Activated T-cell treated with anti-CD3 and anti-CD28 coated beads, Interleukin-2, amount 50 U/mL, for 72 hours (primary cell): ENCODE measurements at regions not wholly inside any gene's neighbourhood (a gene's known extent, or its start where the extent isn't known, plus 50 kb on each side); places are given as distances from the start of the nearest gene placed in this dataset.
"Not testable (repeated sequence)": the region's sequence is repeated elsewhere in the genome, so short reads cannot be mapped to it uniquely, and the experiment has no call there.

Experiments
- ATAC-seq, 2 donors: fragments of 150-1000 bp; cut with Tn5 transposase; replicated peaks in 1 of 2; 2 replicates each; pipeline ENCODE4 v1.10.0; 2021; ENCODE audit warnings: moderate library complexity in 2 of 2, mild to moderate bottlenecking in 1 of 2
- DNase-seq, 2 donors: peaks; one replicate each; pipeline ENCODE4 v3.0.0; 2021 to 2022; ENCODE audit warnings: mixed read lengths in 1 of 2
- H3K27ac Mint-ChIP-seq: one replicate; pipeline ENCODE4 v1.8.0; 2022; ENCODE audit warnings: mild to moderate bottlenecking, moderate library complexity, mixed read lengths
- H3K27me3 Mint-ChIP-seq: one replicate; pipeline ENCODE4 v1.8.0; 2022; ENCODE audit warnings: low read depth, mixed read lengths
- H3K36me3 Mint-ChIP-seq, 2 donors: one replicate each; pipeline ENCODE4 v1.8.0; 2022; ENCODE audit warnings: mixed read lengths in 2 of 2, mild to moderate bottlenecking in 1 of 2; ENCODE audit not compliant: insufficient read depth in 2 of 2
- H3K4me1 Mint-ChIP-seq: one replicate; pipeline ENCODE4 v1.8.0; 2022; ENCODE audit warnings: low read depth, mixed read lengths
- H3K4me3 Mint-ChIP-seq, 2 donors: one replicate each; pipeline ENCODE4 v1.8.0; 2022; ENCODE audit warnings: mild to moderate bottlenecking in 2 of 2, mixed read lengths in 2 of 2, moderate library complexity in 2 of 2
- H3K9me3 Mint-ChIP-seq, 2 donors: one replicate each; pipeline ENCODE4 v1.8.0; 2022; ENCODE audit warnings: mixed read lengths in 2 of 2

DNA sequence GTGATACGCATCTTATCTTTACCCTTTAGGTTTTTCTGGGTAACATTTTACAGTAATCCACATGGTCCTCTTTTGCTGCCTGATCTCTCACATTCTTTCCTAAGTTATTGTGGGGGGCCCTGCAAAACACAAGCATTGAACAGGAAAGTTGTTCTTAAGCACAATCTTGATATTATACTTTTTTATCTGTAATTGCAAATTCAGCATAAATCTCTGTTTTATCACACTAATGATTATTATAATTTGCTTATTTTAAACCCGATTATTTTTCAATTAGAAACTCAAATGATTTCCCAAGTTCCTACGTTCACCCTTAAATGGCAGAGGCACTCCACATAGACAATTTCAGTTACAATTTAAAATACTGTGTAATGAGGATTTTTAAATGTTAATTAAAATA lies 386.0 kb upstream of the GYPC start:
- H3K9me3 Mint-ChIP-seq, result no peaks in the 10 kb centered on the region
- no peak for ATAC-seq
- DNase-seq, result no peak
- H3K27ac Mint-ChIP-seq, result no peak overlapping the region
- H3K36me3 Mint-ChIP-seq, result no peaks in the 10 kb centered on the region
- no peak overlapping the region for H3K4me3 Mint-ChIP-seq
- H3K27me3 Mint-ChIP-seq, result peaks cover 20% of the 10 kb centered on the region
- H3K4me1 Mint-ChIP-seq, result no peaks in the 10 kb centered on the region

DNA sequence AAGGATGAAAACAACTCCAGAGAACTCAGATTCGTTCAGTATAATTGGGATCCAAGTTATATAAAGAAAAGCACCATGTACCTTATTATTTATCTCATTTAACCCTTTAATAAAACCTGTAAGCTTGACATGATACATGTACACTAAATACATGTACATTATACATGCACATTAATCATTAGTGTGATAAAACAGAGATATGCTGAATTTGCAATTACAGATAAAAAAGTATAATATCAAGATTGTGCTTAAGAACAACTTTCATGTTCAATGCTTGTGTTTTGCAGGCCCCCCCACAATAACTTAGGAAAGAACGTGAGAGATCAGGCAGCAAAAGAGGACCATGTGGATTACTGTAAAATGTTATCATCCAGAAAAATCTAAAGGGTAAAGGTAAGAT lies 385.4 kb upstream of the GYPC start:
- H3K9me3 Mint-ChIP-seq, result no peaks in the 10 kb centered on the region
- H3K4me3 Mint-ChIP-seq, result no peak overlapping the region
- DNase-seq, result no peak
- no peak overlapping the region for H3K27ac Mint-ChIP-seq
- peaks cover 24% of the 10 kb centered on the region for H3K27me3 Mint-ChIP-seq
- H3K36me3 Mint-ChIP-seq, result no peaks in the 10 kb centered on the region
- H3K4me1 Mint-ChIP-seq, result no peaks in the 10 kb centered on the region
- ATAC-seq, result no peak

DNA sequence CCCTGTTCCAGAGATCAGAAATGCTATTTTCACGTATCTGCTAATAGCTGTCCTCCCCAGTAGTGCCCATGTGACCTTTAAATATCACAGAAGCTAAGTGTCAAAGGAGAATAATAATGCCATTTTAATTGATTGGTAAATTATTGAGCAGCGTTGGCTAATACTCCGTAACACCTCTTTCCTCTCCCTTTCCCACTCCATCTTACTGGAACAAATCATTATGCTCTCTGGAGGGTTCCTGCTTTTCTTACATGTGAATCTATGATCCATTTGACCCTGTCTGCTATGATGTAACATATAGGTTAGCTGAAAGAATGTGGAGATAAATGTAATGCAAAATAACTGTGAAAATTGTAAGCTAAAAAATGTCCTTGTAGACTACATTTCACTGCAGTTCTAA lies 383.6 kb upstream of the GYPC start:
- no peaks in the 10 kb centered on the region for H3K36me3 Mint-ChIP-seq
- no peak for ATAC-seq

DNA sequence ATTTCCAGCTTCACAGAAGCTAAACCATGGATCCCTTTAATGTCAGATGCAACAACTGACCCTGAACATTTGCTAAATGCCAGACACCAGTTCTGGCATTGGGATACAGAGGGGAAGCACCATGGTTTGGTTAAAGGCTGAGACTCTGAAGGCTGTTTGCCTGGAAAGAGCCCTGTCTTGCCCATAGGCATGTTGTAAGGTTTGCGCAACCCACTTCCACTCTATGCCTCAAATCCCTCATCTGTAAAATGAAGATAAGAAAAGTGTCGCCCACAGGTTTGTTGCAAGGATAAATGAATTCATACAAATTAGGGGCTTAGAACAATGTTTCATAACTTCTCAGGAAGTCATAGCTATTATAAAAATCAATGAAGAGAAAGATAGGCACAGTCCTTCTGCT lies 380.9 kb upstream of the GYPC start:
- peaks cover 22% of the 10 kb centered on the region for H3K27me3 Mint-ChIP-seq
- no peak overlapping the region for H3K4me3 Mint-ChIP-seq
- H3K36me3 Mint-ChIP-seq, result no peaks in the 10 kb centered on the region
- peaks cover 0 to 2% of the 10 kb centered on the region in 2 donors for H3K9me3 Mint-ChIP-seq
- no peak for DNase-seq
- no peak for ATAC-seq
- H3K4me1 Mint-ChIP-seq, result no peaks in the 10 kb centered on the region
- no peak overlapping the region for H3K27ac Mint-ChIP-seq

More for the DNA sequence above, 383.6 kb upstream of the GYPC start:
- Mint-ChIP-seq H3K4me3 (no peak overlapping the region), H3K27ac (no peak overlapping the region), H3K4me1 (no peaks in the 10 kb centered on the region), H3K9me3 (peaks cover 0 to 2% of the 10 kb centered on the region in 2 donors), H3K27me3 (peaks cover 22% of the 10 kb centered on the region)
- no peak for DNase-seq

DNA sequence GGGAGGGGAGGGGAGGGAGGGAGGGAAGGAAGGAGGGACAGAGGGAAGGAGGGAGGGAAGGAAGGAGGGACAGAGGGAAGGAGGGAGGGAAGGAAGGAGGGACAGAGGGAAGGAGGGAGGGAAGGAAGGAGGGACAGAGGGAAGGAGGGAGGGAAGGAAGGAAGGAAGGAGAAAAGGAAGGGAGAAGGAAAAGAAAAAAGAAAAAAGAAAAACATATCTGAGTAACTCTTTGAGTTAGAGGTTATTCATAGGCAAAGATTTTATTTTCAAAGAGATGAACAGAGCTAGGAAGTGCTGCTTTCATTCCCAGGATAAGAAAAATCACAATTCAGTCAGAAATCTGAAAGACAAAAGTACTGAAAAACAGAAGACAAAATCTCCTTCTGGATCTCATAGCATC lies 379.7 kb upstream of the GYPC start:
- ATAC-seq, H3K4me1 Mint-ChIP-seq, H3K9me3 Mint-ChIP-seq, DNase-seq, H3K4me3 Mint-ChIP-seq, H3K36me3 Mint-ChIP-seq, H3K27ac Mint-ChIP-seq: not testable (repeated sequence)
- peaks cover 22% of the 10 kb centered on the region for H3K27me3 Mint-ChIP-seq

DNA sequence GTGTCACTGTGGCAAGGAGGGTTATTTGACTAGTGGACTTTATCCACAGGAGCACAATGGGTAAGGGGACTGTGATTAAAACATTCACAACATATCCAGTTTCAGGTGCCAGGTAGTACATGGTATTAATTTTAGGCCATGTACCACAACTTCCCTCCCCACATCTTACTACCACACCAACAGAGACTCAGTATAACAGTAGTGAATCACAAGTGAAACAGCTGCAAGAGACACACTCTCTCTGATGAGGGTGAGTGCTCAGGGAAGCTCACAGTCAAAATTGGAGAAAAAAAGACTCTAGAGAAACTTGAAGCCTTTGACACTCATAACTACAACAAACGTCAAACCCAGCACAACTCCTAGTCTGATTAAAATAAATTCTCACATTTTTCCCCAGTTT lies 367.6 kb upstream of the GYPC start:
- no peak overlapping the region for H3K27ac Mint-ChIP-seq
- H3K27me3 Mint-ChIP-seq, result peaks cover 8% of the 10 kb centered on the region
- H3K36me3 Mint-ChIP-seq, result no peaks in the 10 kb centered on the region
- H3K4me1 Mint-ChIP-seq, result no peaks in the 10 kb centered on the region
- no peak overlapping the region for H3K4me3 Mint-ChIP-seq
- H3K9me3 Mint-ChIP-seq, result no peaks in the 10 kb centered on the region
- DNase-seq (no peak), ATAC-seq (peak; percentile 81 to 89)

DNA sequence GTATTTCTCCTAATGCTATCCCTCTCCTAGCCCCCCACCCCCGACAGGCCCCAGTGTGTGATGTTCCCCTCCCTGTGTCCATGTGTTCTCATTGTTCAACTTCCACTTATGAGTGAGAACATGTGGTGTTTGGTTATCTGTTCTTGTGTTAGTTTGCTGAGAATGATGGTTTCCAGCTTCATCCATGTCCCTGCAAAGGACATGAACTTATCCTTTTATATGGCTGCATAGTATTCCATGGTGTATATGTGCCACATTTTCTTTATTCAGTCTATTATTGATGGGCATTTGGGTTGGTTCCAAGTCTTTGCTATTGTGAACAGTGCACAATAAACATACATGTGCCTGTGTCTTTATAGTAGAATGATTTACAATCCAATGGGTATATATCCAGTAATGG lies 362.0 kb upstream of the GYPC start:
- H3K4me3 Mint-ChIP-seq, DNase-seq, ATAC-seq: not testable (repeated sequence)

DNA sequence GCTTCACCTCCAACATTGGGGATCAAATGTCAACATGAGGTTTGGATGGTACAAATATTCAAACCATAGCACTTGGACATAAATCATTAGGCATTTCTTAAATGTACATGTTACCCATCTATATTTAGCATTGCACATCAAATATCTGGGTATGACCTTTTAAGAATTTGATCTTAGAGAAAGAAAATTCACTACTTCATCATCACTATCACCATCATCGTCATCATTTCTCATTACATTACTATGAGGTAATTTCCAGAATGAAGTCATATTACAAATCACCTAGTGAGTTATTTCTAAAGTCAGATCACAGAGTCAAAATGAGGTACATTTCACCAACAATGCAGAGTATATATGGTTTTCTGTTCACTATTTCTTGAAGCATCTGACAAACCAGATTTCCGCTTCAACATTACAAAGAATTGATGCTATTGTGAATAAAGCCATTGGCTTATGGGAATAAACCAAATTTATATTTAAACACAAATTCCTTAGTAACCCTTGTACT lies 356.4 kb upstream of the GYPC start:
- no peak overlapping the region for H3K27ac Mint-ChIP-seq
- ATAC-seq (peak; percentile 70 to 80), DNase-seq (no peak)
- H3K4me1 Mint-ChIP-seq, result peaks cover 30% of the 10 kb centered on the region
- no peaks in the 10 kb centered on the region for H3K36me3 Mint-ChIP-seq
- peak overlapping the region in 1 of 2 donors; percentile 22 for H3K4me3 Mint-ChIP-seq
- peaks cover 12% of the 10 kb centered on the region for H3K27me3 Mint-ChIP-seq
- H3K9me3 Mint-ChIP-seq, result peaks cover 0 to 1% of the 10 kb centered on the region in 2 donors

More for the DNA sequence above, 362.0 kb upstream of the GYPC start:
- H3K36me3 Mint-ChIP-seq, H3K9me3 Mint-ChIP-seq, H3K4me1 Mint-ChIP-seq, H3K27ac Mint-ChIP-seq: not testable (repeated sequence)
- peaks cover 13% of the 10 kb centered on the region for H3K27me3 Mint-ChIP-seq

DNA sequence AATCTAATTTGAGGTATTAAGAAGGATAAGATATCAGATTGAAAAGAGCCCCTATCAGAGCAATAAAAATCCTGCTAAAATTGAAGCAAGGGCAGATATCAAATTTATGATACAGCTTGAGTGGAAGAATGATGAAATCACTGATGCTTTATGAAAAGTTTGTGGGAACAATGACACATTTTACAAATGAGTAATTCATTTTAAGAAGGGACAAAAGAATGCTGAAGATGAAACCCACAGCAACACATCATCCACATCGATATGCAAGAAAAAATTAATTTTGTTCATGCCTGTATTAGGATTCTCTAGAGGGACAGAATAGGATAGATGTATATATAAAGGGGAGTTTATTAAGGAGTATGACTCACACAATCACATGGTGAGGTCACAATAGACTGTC lies 355.6 kb upstream of the GYPC start:
- Mint-ChIP-seq H3K27ac (peak overlapping the region; percentile 70), H3K4me3 (peak overlapping the region in 1 of 2 donors; percentile 38), H3K36me3 (no peaks in the 10 kb centered on the region), H3K27me3 (peaks cover 12% of the 10 kb centered on the region), H3K9me3 (no peaks in the 10 kb centered on the region), H3K4me1 (peaks cover 30% of the 10 kb centered on the region)
- ATAC-seq (peak; percentile 60 to 67), DNase-seq (no peak)

DNA sequence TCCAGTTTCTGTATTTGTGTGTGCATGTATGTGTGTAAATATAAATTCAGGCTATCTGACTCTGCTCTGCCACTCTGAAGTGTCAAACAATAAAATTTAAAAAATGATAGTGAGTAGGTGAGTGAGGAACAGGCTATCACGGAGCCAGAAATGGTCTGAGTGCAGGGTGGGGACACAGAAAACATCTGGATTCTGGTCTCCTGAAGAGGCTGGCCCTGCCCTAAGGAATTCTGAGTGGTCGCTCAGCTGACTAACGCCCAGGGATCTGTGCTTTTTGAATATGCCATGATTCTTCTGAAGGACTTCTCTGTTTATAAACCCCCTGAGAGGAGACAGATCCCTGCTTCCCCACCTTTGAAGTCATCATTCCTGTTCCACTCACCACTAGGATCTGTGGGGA lies 353.9 kb upstream of the GYPC start:
- H3K4me3 Mint-ChIP-seq, result no peak overlapping the region
- ATAC-seq (no peak), DNase-seq (no peak)
- H3K9me3 Mint-ChIP-seq, result no peaks in the 10 kb centered on the region
- H3K36me3 Mint-ChIP-seq, result no peaks in the 10 kb centered on the region
- peaks cover 10% of the 10 kb centered on the region for H3K27me3 Mint-ChIP-seq
- peak overlapping the region; percentile 39 for H3K27ac Mint-ChIP-seq
- H3K4me1 Mint-ChIP-seq, result peaks cover 30% of the 10 kb centered on the region

DNA sequence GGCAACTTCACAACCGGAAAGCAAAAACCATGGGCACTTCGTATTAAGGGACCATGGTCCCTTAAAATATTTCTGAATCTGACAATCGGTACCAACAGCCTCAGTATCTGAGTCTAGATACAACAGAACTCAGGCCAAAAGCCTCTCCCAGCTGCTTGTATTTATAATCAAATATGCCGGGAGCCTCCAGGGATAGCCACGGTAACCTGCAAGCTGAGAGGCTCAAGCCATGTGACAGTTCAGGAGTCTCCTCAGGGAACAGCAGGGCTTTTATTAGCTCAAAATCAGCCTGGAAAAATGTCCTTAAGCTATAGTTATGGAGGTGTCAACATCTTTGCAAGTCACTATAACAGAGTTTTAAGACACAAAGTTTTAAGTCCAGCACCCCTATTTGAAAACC lies 352.8 kb upstream of the GYPC start:
- H3K4me1 Mint-ChIP-seq, result peaks cover 30% of the 10 kb centered on the region
- no peak for DNase-seq
- no peak overlapping the region for H3K27ac Mint-ChIP-seq
- no peaks in the 10 kb centered on the region for H3K9me3 Mint-ChIP-seq
- H3K36me3 Mint-ChIP-seq, result no peaks in the 10 kb centered on the region
- no peak for ATAC-seq
- H3K4me3 Mint-ChIP-seq, result no peak overlapping the region
- peaks cover 7% of the 10 kb centered on the region for H3K27me3 Mint-ChIP-seq

DNA sequence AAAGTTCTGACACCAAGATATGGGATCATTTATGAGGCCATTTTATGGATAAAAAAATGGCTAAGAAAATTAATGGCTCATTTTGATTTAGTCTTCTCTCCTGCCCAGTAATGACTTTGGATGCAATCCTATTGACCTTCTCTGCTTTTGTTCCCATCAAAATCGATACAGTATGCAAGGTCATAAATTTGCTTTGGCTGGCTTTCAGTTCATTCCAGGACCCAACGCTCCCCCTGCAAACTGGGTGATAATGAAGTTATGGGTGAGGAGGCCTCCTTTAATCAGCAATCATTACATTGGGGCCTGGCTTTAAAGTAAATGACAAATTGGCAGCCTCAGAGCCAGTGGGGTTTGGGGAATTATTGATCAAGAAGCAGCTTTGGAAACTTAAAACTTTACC lies 351.8 kb upstream of the GYPC start:
- DNase-seq, result no peak
- Mint-ChIP-seq H3K27me3 (peaks cover 7% of the 10 kb centered on the region), H3K36me3 (no peaks in the 10 kb centered on the region), H3K4me1 (peaks cover 26% of the 10 kb centered on the region), H3K27ac (no peak overlapping the region), H3K9me3 (no peaks in the 10 kb centered on the region), H3K4me3 (no peak overlapping the region)
- ATAC-seq, result no peak

DNA sequence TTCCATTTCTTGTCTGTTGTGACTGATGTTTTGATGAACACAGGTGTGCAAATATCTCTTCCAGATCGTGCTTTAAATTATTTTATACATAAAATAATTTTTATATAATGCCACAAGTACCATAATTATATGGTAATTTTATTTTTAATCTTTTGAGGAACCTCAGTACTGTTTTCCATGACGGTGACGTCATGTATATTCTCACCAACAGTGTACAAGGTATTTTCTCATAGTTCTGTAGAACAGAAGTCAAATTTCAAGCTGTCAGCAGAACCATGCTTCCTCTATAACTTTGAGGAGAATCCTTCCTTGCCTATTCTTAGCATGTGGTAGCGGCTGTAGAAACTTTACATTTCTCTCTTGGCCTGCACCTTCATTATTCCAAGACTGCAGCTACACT lies 349.4 kb upstream of the GYPC start:
- DNase-seq (no peak), ATAC-seq (no peak)
- Mint-ChIP-seq H3K36me3 (no peaks in the 10 kb centered on the region), H3K4me1 (peaks cover 9% of the 10 kb centered on the region), H3K27ac (no peak overlapping the region), H3K4me3 (no peak overlapping the region), H3K9me3 (no peaks in the 10 kb centered on the region), H3K27me3 (peaks cover 7% of the 10 kb centered on the region)

DNA sequence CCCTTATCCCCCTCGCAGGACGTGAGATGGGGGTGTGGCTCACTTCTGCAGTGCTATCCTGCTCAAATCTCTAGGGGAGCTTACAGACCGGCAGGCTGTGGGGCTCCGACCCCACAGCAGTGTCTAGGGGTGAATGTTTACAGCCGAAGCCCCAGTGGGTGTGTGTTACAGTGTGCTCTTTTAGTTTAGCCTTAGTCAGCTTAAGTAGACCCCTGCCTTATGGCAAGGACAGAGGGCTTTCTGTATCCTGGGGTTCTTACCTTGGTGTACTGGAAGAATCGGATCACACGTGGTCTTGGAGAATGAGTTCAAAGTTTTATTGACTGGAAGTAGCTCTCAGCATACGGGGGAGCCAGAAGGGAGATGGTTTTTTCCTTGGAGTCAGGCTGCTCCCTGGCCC lies 348.2 kb upstream of the GYPC start:
- Mint-ChIP-seq H3K4me3 (no peak overlapping the region), H3K9me3 (no peaks in the 10 kb centered on the region), H3K4me1 (peaks cover under 1% of the 10 kb centered on the region), H3K36me3 (no peaks in the 10 kb centered on the region), H3K27me3 (no peaks in the 10 kb centered on the region), H3K27ac (no peak overlapping the region)
- DNase-seq, result no peak
- no peak for ATAC-seq
